IMR-90 (cell line): ENCODE measurements at regions not wholly inside any gene's neighbourhood (a gene's known extent, or its start where the extent isn't known, plus 50 kb on each side); places are given as distances from the start of the nearest gene placed in this dataset.

Source experiments
- ATAC-seq: fragments of 200-7000 bp; cut with Tn5 transposase; 2 replicates; pipeline ENCODE4 v1.9.1; 2020; ENCODE audit warnings: low read depth, mild to moderate bottlenecking, moderate library complexity
- BruUV-seq: library from RNA; stranded (reverse); fragments of 400-500 nt; replicated peaks from 2 replicates; lab custom pipeline; 2021; lab: Mats Ljungman, UMichigan
- CTCF ChIA-PET: fragments of 300-600 bp; formaldehyde crosslinking; extraction: SDS; loops from one replicate; lab custom pipeline; 2021; ENCODE audit warnings: antibody characterized with exemption; lab: Yijun Ruan, JAX
- POLR2A ChIA-PET: fragments of 300-600 bp; sonication (Branson Sonifier 250); formaldehyde crosslinking; loops from one replicate; lab custom pipeline; 2022; ENCODE audit warnings: antibody characterized with exemption; ENCODE audit not compliant: unreplicated experiment; lab: Charles Lee
- DNase-seq: peaks from one replicate; pipeline ENCODE4 v3.0.0; 2013
- H2AFZ ChIP-seq: replicated peaks from 2 replicates; pipeline ENCODE3; 2013; ENCODE audit warnings: low read length, mild to moderate bottlenecking; ENCODE audit not compliant: poor library complexity
- H2AK5ac ChIP-seq: 2 replicates; pipeline ENCODE4 v1.6.1; 2013; ENCODE audit warnings: low read depth, low read length, inconsistent platforms
- H2AK9ac ChIP-seq: replicated peaks from 2 replicates; pipeline ENCODE3; 2013; ENCODE audit warnings: mild to moderate bottlenecking, low read depth, low read length, moderate library complexity; ENCODE audit not compliant: poor library complexity
- H2BK120ac ChIP-seq: 2 replicates; pipeline ENCODE4 v1.6.1; 2013; ENCODE audit warnings: low read depth, low read length, inconsistent platforms
- H2BK15ac ChIP-seq: 3 replicates; pipeline ENCODE4 v1.6.1; 2013; ENCODE audit warnings: low read depth, low read length, inconsistent platforms
- H2BK20ac ChIP-seq: 2 replicates; pipeline ENCODE4 v1.6.1; 2013; ENCODE audit warnings: low read depth, mild to moderate bottlenecking, inconsistent platforms, low read length, moderate library complexity
- H2BK5ac ChIP-seq: 2 replicates; pipeline ENCODE4 v1.6.1; 2013; ENCODE audit warnings: mild to moderate bottlenecking, low read depth, low read length, inconsistent platforms; ENCODE audit not compliant: poor library complexity, severe bottlenecking
- H3K14ac ChIP-seq: replicated peaks from 2 replicates; pipeline ENCODE4 v1.6.1; 2013; ENCODE audit warnings: low read depth, low read length, inconsistent platforms
- H3K18ac ChIP-seq: 2 replicates; pipeline ENCODE4 v1.6.1; 2013; ENCODE audit warnings: low read depth, low read length, control low read depth
- H3K23ac ChIP-seq: 2 replicates; pipeline ENCODE4 v1.6.1; 2013; ENCODE audit warnings: low read depth, low read length, inconsistent platforms
- H3K27ac ChIP-seq: 2 replicates; pipeline ENCODE4 v1.5.1; 2013; ENCODE audit warnings: mild to moderate bottlenecking, control low read depth, low read length; ENCODE audit not compliant: insufficient read depth
- H3K27me3 ChIP-seq: 2 replicates; pipeline ENCODE4 v1.6.1; 2013; ENCODE audit warnings: low read length; ENCODE audit not compliant: control insufficient read depth, insufficient read depth
- H3K36me3 ChIP-seq: 2 replicates; pipeline ENCODE4 v1.6.1; 2013; ENCODE audit warnings: low read length, mixed read lengths; ENCODE audit not compliant: control insufficient read depth, insufficient read depth
- H3K4ac ChIP-seq: 2 replicates; pipeline ENCODE4 v1.6.1; 2013; ENCODE audit warnings: low read depth, low read length, inconsistent platforms
- H3K4me1 ChIP-seq: 2 replicates; pipeline ENCODE4 v1.6.1; 2013; ENCODE audit warnings: low read length, mixed read lengths; ENCODE audit not compliant: control insufficient read depth, insufficient read depth
- H3K4me2 ChIP-seq: 2 replicates; pipeline ENCODE4 v1.6.1; 2013; ENCODE audit warnings: low read depth, mild to moderate bottlenecking, control low read depth, low read length, moderate library complexity
- H3K4me3 ChIP-seq: 2 replicates; pipeline ENCODE4 v1.5.1; 2013; ENCODE audit warnings: low read depth, mild to moderate bottlenecking, control low read depth, low read length, moderate library complexity; ENCODE audit not compliant: insufficient read depth
- H3K56ac ChIP-seq: 2 replicates; pipeline ENCODE4 v1.6.1; 2013; ENCODE audit warnings: low read length, inconsistent platforms; ENCODE audit not compliant: insufficient read depth; ENCODE audit errors: extremely low read depth
- H3K79me1 ChIP-seq, 2 experiments: 2 replicates each; pipeline ENCODE4 v1.6.1; 2013; ENCODE audit warnings: low read length in 2 of 2, inconsistent platforms in 1 of 2, low read depth in 1 of 2
- H3K9ac ChIP-seq: 2 replicates; pipeline ENCODE4 v1.6.1; 2013; ENCODE audit warnings: low read depth, low read length, control low read depth
- H3K9me1 ChIP-seq: 2 replicates; pipeline ENCODE4 v1.6.1; 2013; ENCODE audit warnings: low read length, inconsistent platforms; ENCODE audit not compliant: insufficient read depth
- H3K9me3 ChIP-seq: 2 replicates; pipeline ENCODE4 v1.6.1; 2013; ENCODE audit warnings: low read length; ENCODE audit not compliant: control insufficient read depth, insufficient read depth
- H4K20me1 ChIP-seq: 2 replicates; pipeline ENCODE4 v1.6.1; 2013; ENCODE audit warnings: low read length, inconsistent platforms; ENCODE audit not compliant: insufficient read depth
- H4K5ac ChIP-seq: 2 replicates; pipeline ENCODE4 v1.6.1; 2013; ENCODE audit warnings: mild to moderate bottlenecking, low read depth, low read length, control low read depth
- H4K8ac ChIP-seq, 2 experiments: 2 replicates each; pipeline ENCODE4 v1.6.1; 2013; ENCODE audit warnings: low read depth in 2 of 2, low read length in 2 of 2, control low read depth in 1 of 2, inconsistent platforms in 1 of 2
- H4K91ac ChIP-seq: 2 replicates; pipeline ENCODE4 v1.6.1; 2013; ENCODE audit warnings: low read depth, low read length, inconsistent platforms; ENCODE audit not compliant: insufficient read depth
- BHLHE40 ChIP-seq: fragments of 150-350 bp; IDR thresholded peaks from 2 replicates; pipeline ENCODE4 v1.6.1; 2016; ENCODE audit warnings: mild to moderate bottlenecking, low read depth, low read length
- CEBPB ChIP-seq: IDR thresholded peaks from 2 replicates; pipeline ENCODE4 v1.6.1; 2012; ENCODE audit warnings: low read depth, low read length, improper control_type of control experiment
- CHD1 ChIP-seq: IDR thresholded peaks from 2 replicates; pipeline ENCODE4 v1.6.1; 2012; ENCODE audit warnings: low read depth, low read length, improper control_type of control experiment
- CTCF ChIP-seq: conservative IDR thresholded peaks from 2 replicates; pipeline ENCODE4 v1.5.1; 2012; ENCODE audit warnings: mild to moderate bottlenecking, low read depth, low read length, improper control_type of control experiment
- FOS ChIP-seq: fragments of 150-350 bp; IDR thresholded peaks from 2 replicates; pipeline ENCODE4 v1.6.1; 2016; ENCODE audit warnings: low read depth, low read length
- MAFK ChIP-seq: IDR thresholded peaks from 2 replicates; pipeline ENCODE4 v1.6.1; 2012; ENCODE audit warnings: low read depth, low read length, improper control_type of control experiment
- MAZ ChIP-seq: IDR thresholded peaks from 2 replicates; pipeline ENCODE4 v1.6.1; 2012; ENCODE audit warnings: low read depth, mild to moderate bottlenecking, low read length, improper control_type of control experiment, moderate library complexity, borderline replicate concordance
- MXI1 ChIP-seq: IDR thresholded peaks from 2 replicates; pipeline ENCODE4 v1.6.1; 2012; ENCODE audit warnings: low read depth, mild to moderate bottlenecking, low read length, moderate library complexity, borderline replicate concordance
- NFE2L2 ChIP-seq: fragments of 150-350 bp; IDR thresholded peaks from 2 replicates; pipeline ENCODE4 v1.6.1; 2016; ENCODE audit warnings: low read depth, mild to moderate bottlenecking, low read length
- POLR2A ChIP-seq: IDR thresholded peaks from 2 replicates; pipeline ENCODE4 v1.6.1; 2012; ENCODE audit warnings: mild to moderate bottlenecking, low read depth, low read length
- RAD21 ChIP-seq: IDR thresholded peaks from 2 replicates; pipeline ENCODE4 v1.6.1; 2012; ENCODE audit warnings: low read length, improper control_type of control experiment
- RCOR1 ChIP-seq: IDR thresholded peaks from 2 replicates; pipeline ENCODE4 v1.6.1; 2012; ENCODE audit warnings: mild to moderate bottlenecking, low read length, improper control_type of control experiment; ENCODE audit not compliant: insufficient replicate concordance
- RFX5 ChIP-seq: IDR thresholded peaks from 2 replicates; pipeline ENCODE4 v1.8.0; 2012; ENCODE audit warnings: low read depth, mild to moderate bottlenecking, low read length, moderate library complexity
- SMC3 ChIP-seq: fragments of 150-350 bp; IDR thresholded peaks from 2 replicates; pipeline ENCODE4 v1.6.1; 2016; ENCODE audit warnings: low read depth, mild to moderate bottlenecking, antibody characterized with exemption, low read length, moderate library complexity
- USF2 ChIP-seq: fragments of 150-350 bp; IDR thresholded peaks from 2 replicates; pipeline ENCODE4 v1.6.1; 2017; ENCODE audit warnings: mild to moderate bottlenecking, antibody characterized with exemption, low read length, low read depth
- WGBS, 2 experiments: methylation state at CpG; one replicate each; pipeline versions ENCODE4 v1.1.5 to v1.1.7; 2013; ENCODE audit warnings: missing lambda C conversion rate in 2 of 2; ENCODE audit not compliant: insufficient read length in 1 of 2; ENCODE audit errors: extremely low coverage in 2 of 2; 5-methylcytosine and 5-hydroxymethylcytosine counted together
- dilution Hi-C: fragments of 300-500 bp; cut with HindIII; formaldehyde crosslinking; loops from one replicate; pipeline ENCODE4 v1.14.3; 2018; ENCODE audit warnings: low sequenced_read_pairs; ENCODE audit not compliant: unreplicated experiment
- in situ Hi-C: fragments of 300-500 bp; cut with MboI; formaldehyde crosslinking; loops from 3 replicates; pipeline ENCODE4 v1.14.3; 2019; ENCODE audit warnings: low sequenced_read_pairs, inconsistent platforms, mixed read lengths
- intact Hi-C: fragments of 100-400 bp; cut with micrococcal nuclease; formaldehyde crosslinking; loops from 2 replicates; pipeline ENCODE4 v1.10.0; 2022
- TF ChIP-seq, protein P1 (sequence below): fragments of 150-350 bp; IDR thresholded peaks from 2 replicates; pipeline ENCODE4 v1.6.1; 2016; ENCODE audit warnings: low read depth, mild to moderate bottlenecking, low read length, moderate library complexity, borderline replicate concordance

GRCh38 chr21:41638201-41638790 lies 128.6 kb downstream of the RIPK4 start:
- H3K27ac ChIP-seq: no peak overlapping the region
- CTCF ChIA-PET: no interaction called here
- TF ChIP-seq NFE2L2 (no peak), FOS (no peak), MAFK (no peak), MXI1 (no peak), MAZ (no peak), CHD1 (no peak), RAD21 (no peak), RCOR1 (no peak), SMC3 (no peak), POLR2A (no peak), RFX5 (no peak), CEBPB (no peak), BHLHE40 (no peak), CTCF (no peak), USF2 (no peak)
- TF ChIP-seq, protein P1, sequence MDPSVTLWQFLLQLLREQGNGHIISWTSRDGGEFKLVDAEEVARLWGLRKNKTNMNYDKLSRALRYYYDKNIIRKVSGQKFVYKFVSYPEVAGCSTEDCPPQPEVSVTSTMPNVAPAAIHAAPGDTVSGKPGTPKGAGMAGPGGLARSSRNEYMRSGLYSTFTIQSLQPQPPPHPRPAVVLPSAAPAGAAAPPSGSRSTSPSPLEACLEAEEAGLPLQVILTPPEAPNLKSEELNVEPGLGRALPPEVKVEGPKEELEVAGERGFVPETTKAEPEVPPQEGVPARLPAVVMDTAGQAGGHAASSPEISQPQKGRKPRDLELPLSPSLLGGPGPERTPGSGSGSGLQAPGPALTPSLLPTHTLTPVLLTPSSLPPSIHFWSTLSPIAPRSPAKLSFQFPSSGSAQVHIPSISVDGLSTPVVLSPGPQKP: no peak

More at GRCh38 chr21:41638201-41638790, 128.6 kb downstream of the RIPK4 start:
- no CpG with 5 or more reads among the region's 3 CpGs for WGBS, 2 experiments
- Histone ChIP-seq H3K4ac (no peak overlapping the region), H4K91ac (no peak overlapping the region), H3K79me1 (no peaks in the 10 kb centered on the region), H2BK20ac (no peak overlapping the region), H2AK9ac (no peak overlapping the region), H3K27me3 (no peaks in the 10 kb centered on the region), H4K20me1 (no peaks in the 10 kb centered on the region), H3K18ac (no peak overlapping the region), H2AFZ (no peak overlapping the region), H3K9me3 (peaks cover 2% of the 10 kb centered on the region; the same call in 1 of the 2 replicates), H3K23ac (no peak overlapping the region), H3K4me1 (peaks cover 19% of the 10 kb centered on the region), H3K36me3 (no peaks in the 10 kb centered on the region), H3K56ac (no peak overlapping the region), H2AK5ac (no peak overlapping the region; the same call in 1 of the 2 replicates), H3K4me2 (no peak overlapping the region), H2BK5ac (no peak overlapping the region), H2BK120ac (no peak overlapping the region), H3K9me1 (peaks cover 16% of the 10 kb centered on the region), H4K5ac (no peak overlapping the region), H4K8ac (no peak overlapping the region), H3K4me3 (no peak overlapping the region), H2BK15ac (no peak overlapping the region), H3K14ac (no peak overlapping the region), H3K9ac (no peak overlapping the region)
- dilution Hi-C loops: no loop called here
- BruUV-seq: no TSS peak
- intact Hi-C loops: no loop called here
- DNase-seq (no peak), ATAC-seq (no peak)
- POLR2A ChIA-PET: no interaction called here
- in situ Hi-C loops: no loop called here
